Right lung (tissue), 2 donors: ENCODE measurements at regions not wholly inside any gene's neighbourhood (a gene's known extent, or its start where the extent isn't known, plus 50 kb on each side); places are given as distances from the start of the nearest gene placed in this dataset.

Experiments
- DNase-seq, 2 donors: peaks; one replicate each; pipeline ENCODE4 v3.0.0-alpha.2; 2013

GRCh38 chr22:48474881-48475280 is 1352.8 kb downstream of the BRD1 start:
- no peak for DNase-seq

- no peak for DNase-seq
These were observed 1354.5 kb downstream of the BRD1 start for GRCh38 chr22:48473202-48473601.

- DNase-seq: no peak
These were observed 1363.4 kb downstream of the BRD1 start for GRCh38 chr22:48464246-48464645.

GRCh38 chr22:48459859-48460823 is 1367.5 kb downstream of the BRD1 start:
- DNase-seq: no peak

GRCh38 chr22:48459259-48459658 is 1368.4 kb downstream of the BRD1 start:
- DNase-seq: no peak

- DNase-seq: no peak
These were observed 1371.2 kb downstream of the BRD1 start for GRCh38 chr22:48456449-48456848.

- DNase-seq: no peak
These were observed 1373.8 kb downstream of the BRD1 start for GRCh38 chr22:48453751-48454485.

- no peak for DNase-seq
These were observed 1374.5 kb downstream of the BRD1 start for GRCh38 chr22:48453171-48453570.

- DNase-seq: no peak
These were observed 1374.9 kb downstream of the BRD1 start for GRCh38 chr22:48452766-48453165.

- no peak for DNase-seq
These were observed 1375.8 kb downstream of the BRD1 start for GRCh38 chr22:48451891-48452290.

- no peak for DNase-seq
These were observed 1377.4 kb downstream of the BRD1 start for GRCh38 chr22:48450188-48450825.

GRCh38 chr22:48449466-48450187 is 1378.0 kb downstream of the BRD1 start:
- no peak for DNase-seq

- no peak for DNase-seq
These were observed 1378.9 kb downstream of the BRD1 start for GRCh38 chr22:48448821-48449220.

GRCh38 chr22:48445113-48445827 is 1382.4 kb downstream of the BRD1 start:
- no peak for DNase-seq

- no peak for DNase-seq
These were observed 1383.2 kb downstream of the BRD1 start for GRCh38 chr22:48444320-48445112.

GRCh38 chr22:48443680-48444079 is 1384.0 kb downstream of the BRD1 start:
- no peak for DNase-seq

GRCh38 chr22:48442663-48443062 is 1385.0 kb downstream of the BRD1 start:
- DNase-seq: no peak

GRCh38 chr22:48441553-48441850 is 1386.2 kb downstream of the BRD1 start:
- no peak for DNase-seq

GRCh38 chr22:48440673-48441552 is 1386.8 kb downstream of the BRD1 start:
- no peak for DNase-seq
